Tibial artery (tissue), 4 donors: ENCODE measurements at regions not wholly inside any gene's neighbourhood (a gene's known extent, or its start where the extent isn't known, plus 50 kb on each side); places are given as distances from the start of the nearest gene placed in this dataset.

Experiments used
- DNase-seq, 2 donors: peaks; one replicate each; pipeline ENCODE4 v3.0.0-alpha.2; 2019
- H3K27ac ChIP-seq, 2 donors: fragments of 200-600 bp; sonication (generic) in 1 of 2; 1 replicate in 1 of 2; 2 replicates in 1 of 2; pipeline ENCODE4 v1.5.1; 2018 to 2019; ENCODE audit warnings: mild to moderate bottlenecking in 1 of 2
- H3K27me3 ChIP-seq, 2 donors: fragments of 200-600 bp; sonication (generic) in 1 of 2; one replicate each; pipeline versions ENCODE4 v1.5.1 to v1.6.0; 2016 to 2019
- H3K36me3 ChIP-seq, 3 donors: fragments of 200-600 bp; sonication (generic) in 2 of 3; one replicate each; pipeline ENCODE4 v1.5.1; 2016 to 2019; ENCODE audit warnings: mild to moderate bottlenecking in 2 of 3
- H3K4me1 ChIP-seq, 4 donors: fragments of 200-600 bp; sonication (generic) in 2 of 4; 1 replicate in 3 of 4; 2 replicates in 1 of 4; pipeline ENCODE4 v1.5.1; 2016 to 2019
- H3K4me3 ChIP-seq, 2 donors: fragments of 200-600 bp; sonication (generic) in 1 of 2; 1 replicate in 1 of 2; 2 replicates in 1 of 2; pipeline ENCODE4 v1.5.1; 2018 to 2019; ENCODE audit warnings: mild to moderate bottlenecking in 2 of 2
- H3K9me3 ChIP-seq, 3 donors: fragments of 200-600 bp; sonication (generic) in 1 of 3; one replicate each; pipeline ENCODE4 v1.5.1; 2016 to 2019
- CTCF ChIP-seq, 2 experiments: fragments of 200-600 bp in 1 of 2; fragments of 450-650 bp in 1 of 2; IDR thresholded peaks; one replicate each; pipeline ENCODE4 v1.5.1; 2017 to 2019; ENCODE audit warnings: antibody characterized with exemption in 2 of 2, mild to moderate bottlenecking in 1 of 2, moderate library complexity in 1 of 2
- intact Hi-C: fragments of 100-400 bp; cut with DNase I; formaldehyde crosslinking; loops from one replicate; pipeline ENCODE4 v1.15.0; 2023; ENCODE audit warnings: low total_unique reads

DNA sequence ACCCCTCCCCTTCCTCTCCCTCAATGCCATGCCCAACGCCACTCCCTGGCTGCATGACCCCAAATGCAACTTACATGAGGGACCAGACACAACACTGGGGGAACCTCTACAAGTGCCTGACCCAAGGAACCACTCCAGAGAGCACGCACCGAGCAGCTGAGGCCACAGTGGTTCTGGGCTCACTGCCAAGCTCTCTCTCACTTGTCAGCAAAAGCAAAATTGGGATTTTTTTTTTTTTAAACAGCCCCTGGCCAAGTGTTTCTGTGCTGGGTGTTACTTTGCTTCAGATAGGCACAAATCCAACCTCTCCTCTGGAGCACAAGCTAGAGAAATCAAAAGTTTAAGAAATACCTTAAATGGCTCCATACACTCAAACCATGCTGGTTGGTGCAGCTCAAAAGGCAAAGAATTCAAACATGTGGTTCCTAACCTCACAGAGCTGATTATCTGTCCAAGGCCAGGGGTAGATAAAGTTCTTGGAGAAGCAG lies 363.0 kb downstream of the SETD4 start:
- Histone ChIP-seq H3K4me3 (no peak overlapping the region), H3K9me3 (no peaks in the 10 kb centered on the region), H3K27ac (no peak overlapping the region), H3K4me1 (peaks cover 0 to 10% (median 6%) of the 10 kb centered on the region in 4 donors), H3K36me3 (no peaks in the 10 kb centered on the region), H3K27me3 (no peaks in the 10 kb centered on the region)
- peak; percentile 70 to 74 for DNase-seq
- TF ChIP-seq CTCF (IDR thresholded peaks at IDR 0.05): no peak
- intact Hi-C loops: no loop called here

- intact Hi-C loops: no loop called here
- TF ChIP-seq CTCF (IDR thresholded peaks at IDR 0.05): no peak
- H3K27me3 ChIP-seq: no peaks in the 10 kb centered on the region
- no peak overlapping the region for H3K27ac ChIP-seq
- peaks cover 0 to 10% (median 6%) of the 10 kb centered on the region in 4 donors for H3K4me1 ChIP-seq
- no peak overlapping the region for H3K4me3 ChIP-seq
- no peaks in the 10 kb centered on the region for H3K36me3 ChIP-seq
- H3K9me3 ChIP-seq: no peaks in the 10 kb centered on the region
- no peak for DNase-seq
Observed at GRCh38 chr21:35696644-35697043, 363.7 kb downstream of the SETD4 start.

GRCh38 chr21:35692311-35692710 lies 368.0 kb downstream of the SETD4 start:
- H3K27ac ChIP-seq: no peak overlapping the region
- peaks cover 0 to 3% (median 2%) of the 10 kb centered on the region in 4 donors for H3K4me1 ChIP-seq
- H3K36me3 ChIP-seq: no peaks in the 10 kb centered on the region
- intact Hi-C loops: no loop called here
- TF ChIP-seq CTCF (IDR thresholded peaks at IDR 0.05): no peak
- H3K9me3 ChIP-seq: no peaks in the 10 kb centered on the region
- no peaks in the 10 kb centered on the region for H3K27me3 ChIP-seq
- H3K4me3 ChIP-seq: no peak overlapping the region
- no peak for DNase-seq

- no peaks in the 10 kb centered on the region for H3K27me3 ChIP-seq
- H3K27ac ChIP-seq: no peak overlapping the region
- H3K4me3 ChIP-seq: no peak overlapping the region
- H3K4me1 ChIP-seq: no peaks in the 10 kb centered on the region
- H3K36me3 ChIP-seq: no peaks in the 10 kb centered on the region
- H3K9me3 ChIP-seq: no peaks in the 10 kb centered on the region
- intact Hi-C loops: no loop called here
- DNase-seq: no peak
- no peak for TF ChIP-seq CTCF (IDR thresholded peaks at IDR 0.05)
Observed at GRCh38 chr21:35690436-35690835, 369.9 kb downstream of the SETD4 start.

DNA sequence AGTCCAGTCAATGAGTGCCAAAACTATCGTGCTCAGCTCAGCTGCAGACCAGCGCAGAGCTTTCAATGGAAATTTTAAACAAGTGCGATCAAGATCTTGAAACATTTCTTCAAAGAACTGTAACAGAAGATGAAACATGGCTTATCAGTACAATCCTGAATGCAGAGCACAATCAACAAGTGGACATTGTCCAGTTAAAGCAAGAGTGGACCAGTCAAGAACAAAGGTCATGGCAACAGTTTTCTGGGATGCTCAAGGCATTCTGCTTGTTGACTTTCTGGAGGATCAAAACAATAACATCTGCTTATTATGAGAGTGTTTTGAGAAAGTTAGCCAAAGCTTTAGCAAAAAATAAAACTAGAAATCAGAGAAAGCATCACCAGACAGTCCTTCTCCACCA lies 374.2 kb downstream of the SETD4 start:
- no peaks in the 10 kb centered on the region for H3K4me1 ChIP-seq
- intact Hi-C loops: loop anchor here (1.0 kb wide), 1 partner anchor 19 kb away; no protein-coding TSS in a partner anchor
- no peaks in the 10 kb centered on the region for H3K36me3 ChIP-seq
- no peak overlapping the region for H3K4me3 ChIP-seq
- no peak for TF ChIP-seq CTCF (IDR thresholded peaks at IDR 0.05)
- no peaks in the 10 kb centered on the region for H3K27me3 ChIP-seq
- no peak overlapping the region for H3K27ac ChIP-seq
- no peaks in the 10 kb centered on the region for H3K9me3 ChIP-seq
- DNase-seq: no peak
